ENCODE measurements at regions not wholly inside any gene's neighbourhood (a gene's known extent, or its start where the extent isn't known, plus 50 kb on each side); places are given as distances from the start of the nearest gene placed in this dataset.

GRCh38 chr22:34403667-34404066, 483.4 kb upstream of the LARGE1 start:
- no peak overlapping the region for H2AFZ ChIP-seq (ENCODE audit: insufficient read depth, low read depth, low read length, poor library complexity, severe bottlenecking)
- H3K4me1 Mint-ChIP-seq, result no peaks in the 10 kb centered on the region
- no peak overlapping the region for H3K4me3 ChIP-seq (ENCODE audit: control extremely low read depth in 1 of 5, extremely low read depth in 1 of 5, insufficient read depth in 1 of 5, low read depth in 2 of 5, low read length in 4 of 5)
- H3K27ac ChIP-seq (ENCODE audit: low read length in 2 of 2), result no peak overlapping the region
- ChIA-PET POLR2A (no interaction called here), CTCF (no interaction called here)
- DNase-seq, result no peak
- no peak overlapping the region for H3K9ac ChIP-seq (ENCODE audit: low read length)
- no peaks in the 10 kb centered on the region for H4K20me1 ChIP-seq (ENCODE audit: control insufficient read depth, insufficient read depth, low read length, poor library complexity, severe bottlenecking)
- no peak for ATAC-seq (ENCODE audit: low read depth)
- H3K27ac Mint-ChIP-seq, result no peak overlapping the region
- TF ChIP-seq CTCF (IDR thresholded peaks at IDR 0.05), result no peak
- TF ChIP-seq EZH2 (IDR thresholded peaks at IDR 0.05; ENCODE audit: borderline replicate concordance, insufficient read depth, low read depth, low read length, poor library complexity, severe bottlenecking), result no peak
- no peaks in the 10 kb centered on the region for H3K4me1 ChIP-seq (ENCODE audit: control insufficient read depth in 2 of 2, insufficient read depth in 2 of 2, low read length in 2 of 2)
- intact Hi-C loops (cut with micrococcal nuclease), result no loop called here
- H3K27me3 ChIP-seq (replicated peaks in 1 of 4; ENCODE audit: control extremely low read depth in 1 of 4, control insufficient read depth in 3 of 4, insufficient read depth in 4 of 4, low read length in 3 of 4), result no peaks in the 10 kb centered on the region
- no peaks in the 10 kb centered on the region for H3K36me3 ChIP-seq (replicated peaks in 1 of 2; ENCODE audit: control extremely low read depth in 1 of 2, control insufficient read depth in 1 of 2, extremely low read depth in 1 of 2, insufficient read depth in 2 of 2, low read length in 1 of 2)
- no peaks in the 10 kb centered on the region for H3K27me3 Mint-ChIP-seq
- no peak overlapping the region for H3K4me3 Mint-ChIP-seq
- WGBS (ENCODE audit: insufficient coverage), result 100% methylated on average over 1 of the region's 2 CpGs
- H3K9me3 Mint-ChIP-seq (ENCODE audit: insufficient read depth), result peaks cover 7% of the 10 kb centered on the region
- no peak overlapping the region for H3K4me2 ChIP-seq (replicated peaks; ENCODE audit: low read depth, low read length, poor library complexity, severe bottlenecking)
- no peaks in the 10 kb centered on the region for H3K9me3 ChIP-seq (ENCODE audit: control extremely low read depth in 1 of 3, control insufficient read depth in 2 of 3, insufficient read depth in 1 of 3, low read length in 2 of 3)
- H3K79me2 ChIP-seq (ENCODE audit: control insufficient read depth, insufficient read depth, low read length), result no peaks in the 10 kb centered on the region

- Histone ChIP-seq H4K20me1 (ENCODE audit: control insufficient read depth, insufficient read depth, low read length, poor library complexity, severe bottlenecking) (no peaks in the 10 kb centered on the region), H3K4me2 (replicated peaks; ENCODE audit: low read depth, low read length, poor library complexity, severe bottlenecking) (no peak overlapping the region), H2AFZ (ENCODE audit: insufficient read depth, low read depth, low read length, poor library complexity, severe bottlenecking) (no peak overlapping the region), H3K27ac (ENCODE audit: low read length in 2 of 2) (no peak overlapping the region), H3K79me2 (ENCODE audit: control insufficient read depth, insufficient read depth, low read length) (no peaks in the 10 kb centered on the region), H3K9me3 (ENCODE audit: control extremely low read depth in 1 of 3, control insufficient read depth in 2 of 3, insufficient read depth in 1 of 3, low read length in 2 of 3) (no peaks in the 10 kb centered on the region), H3K27me3 (replicated peaks in 1 of 4; ENCODE audit: control extremely low read depth in 1 of 4, control insufficient read depth in 3 of 4, insufficient read depth in 4 of 4, low read length in 3 of 4) (no peaks in the 10 kb centered on the region), H3K9ac (ENCODE audit: low read length) (no peak overlapping the region), H3K4me3 (ENCODE audit: control extremely low read depth in 1 of 5, extremely low read depth in 1 of 5, insufficient read depth in 1 of 5, low read depth in 2 of 5, low read length in 4 of 5) (no peak overlapping the region), H3K4me1 (ENCODE audit: control insufficient read depth in 2 of 2, insufficient read depth in 2 of 2, low read length in 2 of 2) (no peaks in the 10 kb centered on the region), H3K36me3 (replicated peaks in 1 of 2; ENCODE audit: control extremely low read depth in 1 of 2, control insufficient read depth in 1 of 2, extremely low read depth in 1 of 2, insufficient read depth in 2 of 2, low read length in 1 of 2) (no peaks in the 10 kb centered on the region)
- H3K4me1 Mint-ChIP-seq, result no peaks in the 10 kb centered on the region
- no peak for DNase-seq
- 70% methylated on average over 3 of the region's 4 CpGs for WGBS (ENCODE audit: insufficient coverage)
- no peaks in the 10 kb centered on the region for H3K9me3 Mint-ChIP-seq (ENCODE audit: insufficient read depth)
- TF ChIP-seq CTCF (IDR thresholded peaks at IDR 0.05), result no peak
- TF ChIP-seq EZH2 (IDR thresholded peaks at IDR 0.05; ENCODE audit: borderline replicate concordance, insufficient read depth, low read depth, low read length, poor library complexity, severe bottlenecking), result no peak
- H3K4me3 Mint-ChIP-seq, result no peak overlapping the region
- peaks cover 8% of the 10 kb centered on the region for H3K27me3 Mint-ChIP-seq
- ChIA-PET CTCF (no interaction called here), POLR2A (no interaction called here)
- no peak for ATAC-seq (ENCODE audit: low read depth)
- intact Hi-C loops (cut with micrococcal nuclease), result no loop called here
- H3K27ac Mint-ChIP-seq, result no peak overlapping the region
Measured at GRCh38 chr22:34410111-34410510, 489.8 kb upstream of the LARGE1 start.

Data from B cell (primary cell).